Inflammatory macrophage treated with lipopolysaccharide for 1 hour (primary cell): ENCODE measurements at regions not wholly inside any gene's neighbourhood (a gene's known extent, or its start where the extent isn't known, plus 50 kb on each side); places are given as distances from the start of the nearest gene placed in this dataset.
A peak's percentile ranks its signal among the peaks of the same experiment; 100 is the strongest.

ENCODE experiments used
- DNase-seq, 2 donors: peaks; one replicate each; pipeline ENCODE4 v3.0.0-alpha.2; 2020 to 2022

DNA sequence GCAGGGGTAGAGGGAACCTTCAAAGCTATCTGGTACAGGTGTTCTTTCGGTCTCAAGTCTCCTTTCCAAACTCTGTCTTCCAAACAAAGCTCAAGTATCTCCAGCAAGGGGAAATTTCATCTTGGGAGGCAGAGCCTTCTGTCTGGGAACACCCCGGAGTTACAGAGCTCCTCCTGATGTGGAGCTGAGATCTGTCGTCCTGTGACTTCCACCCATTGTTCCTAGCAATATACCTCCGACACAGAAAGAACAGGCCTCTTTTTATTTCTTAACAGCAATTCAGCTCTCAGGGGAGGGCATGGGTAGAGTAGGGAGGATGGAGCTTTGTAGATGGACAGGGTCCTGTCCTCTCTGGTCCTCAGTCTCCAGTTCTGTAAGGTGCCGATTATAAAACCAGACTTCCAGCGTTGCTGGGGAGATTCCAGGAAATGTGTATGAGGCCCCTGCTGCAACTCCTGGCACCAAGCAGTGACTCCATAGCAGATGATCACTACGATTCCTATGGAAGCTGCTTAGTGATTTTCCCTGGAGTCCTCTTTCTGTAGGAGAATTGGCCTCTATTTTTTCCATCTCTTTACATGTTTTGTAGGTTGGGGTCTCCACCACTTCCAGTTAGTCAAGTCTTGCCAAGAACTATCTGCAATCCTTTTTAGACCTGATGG is 56.0 kb upstream of the ARGLU1 start:
- DNase-seq = no peak

- DNase-seq = no peak
Measured at GRCh38 chr13:106621833-106622232, 53.9 kb upstream of the ARGLU1 start.

- DNase-seq = peak; percentile 40 to 63
Measured at GRCh38 chr13:106619688-106620555, 52.0 kb upstream of the ARGLU1 start.
